ENCODE measurements at regions not wholly inside any gene's neighbourhood (a gene's known extent, or its start where the extent isn't known, plus 50 kb on each side); places are given as distances from the start of the nearest gene placed in this dataset.

DNA sequence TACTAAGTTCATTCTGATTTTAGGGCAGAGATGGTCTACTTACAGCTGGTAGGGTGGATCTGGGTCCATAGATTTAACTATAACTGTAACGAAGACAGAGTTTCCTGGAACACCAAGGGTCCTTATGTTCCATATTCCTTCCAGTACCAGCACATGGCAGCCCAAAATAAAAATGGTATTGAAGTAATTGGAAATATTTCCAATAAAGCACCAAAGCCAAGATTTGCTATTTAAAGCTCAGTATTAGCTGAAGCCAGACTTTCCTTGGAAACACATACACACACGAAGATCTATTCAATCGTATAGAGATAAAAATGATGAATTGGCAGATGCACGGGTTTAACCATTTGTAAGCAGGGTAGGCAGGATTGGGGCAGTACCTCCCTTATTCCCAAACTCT lies 289.1 kb upstream of the SORCS1 start:
- H3K4me1 Mint-ChIP-seq = no peaks in the 10 kb centered on the region
- H3K27ac Mint-ChIP-seq (ENCODE audit: unreplicated experiment) = no peak overlapping the region
- H3K9me3 Mint-ChIP-seq = no peaks in the 10 kb centered on the region
- no peaks in the 10 kb centered on the region for H3K36me3 Mint-ChIP-seq (ENCODE audit: low read depth)
- DNase-seq (ENCODE audit: low read depth, low spot score) = no peak
- no peak for TF ChIP-seq CTCF (conservative IDR thresholded peaks at IDR 0.05)
- H3K4me3 Mint-ChIP-seq = no peak overlapping the region
- H3K27me3 Mint-ChIP-seq (ENCODE audit: low read depth) = no peaks in the 10 kb centered on the region

GRCh38 chr10:107451047-107451446 lies 286.5 kb upstream of the SORCS1 start:
- no peaks in the 10 kb centered on the region for H3K4me1 Mint-ChIP-seq
- H3K4me3 Mint-ChIP-seq = no peak overlapping the region
- DNase-seq (ENCODE audit: low read depth, low spot score) = no peak
- TF ChIP-seq CTCF (conservative IDR thresholded peaks at IDR 0.05) = no peak
- H3K27me3 Mint-ChIP-seq (ENCODE audit: low read depth) = no peaks in the 10 kb centered on the region
- no peak overlapping the region for H3K27ac Mint-ChIP-seq (ENCODE audit: unreplicated experiment)
- H3K36me3 Mint-ChIP-seq (ENCODE audit: low read depth) = no peaks in the 10 kb centered on the region
- no peaks in the 10 kb centered on the region for H3K9me3 Mint-ChIP-seq

GRCh38 chr10:107450056-107450455 lies 285.6 kb upstream of the SORCS1 start:
- Mint-ChIP-seq H3K27ac (ENCODE audit: unreplicated experiment) (no peak overlapping the region), H3K9me3 (no peaks in the 10 kb centered on the region), H3K4me1 (no peaks in the 10 kb centered on the region), H3K36me3 (ENCODE audit: low read depth) (no peaks in the 10 kb centered on the region), H3K4me3 (no peak overlapping the region), H3K27me3 (ENCODE audit: low read depth) (no peaks in the 10 kb centered on the region)
- no peak for DNase-seq (ENCODE audit: low read depth, low spot score)
- no peak for TF ChIP-seq CTCF (conservative IDR thresholded peaks at IDR 0.05)

DNA sequence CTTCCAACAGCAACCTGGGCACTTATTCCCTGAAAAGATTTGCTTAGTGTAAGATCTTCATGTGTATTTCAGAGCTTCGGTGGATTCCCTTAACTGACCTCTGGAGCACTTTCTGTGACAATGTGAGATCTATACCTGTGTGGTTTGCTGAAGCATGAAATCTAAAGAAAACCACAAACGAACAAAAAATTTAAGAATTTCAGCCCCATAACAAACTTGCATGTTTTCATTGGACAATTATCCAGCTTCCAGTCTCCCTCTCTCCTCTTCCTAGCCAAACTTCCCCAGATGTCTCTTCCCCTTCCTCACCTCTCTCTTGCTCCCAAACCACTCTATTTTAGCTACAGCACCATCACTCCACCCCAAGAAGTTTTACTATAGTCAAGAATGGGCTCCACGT lies 279.9 kb upstream of the SORCS1 start:
- H3K4me3 Mint-ChIP-seq = no peak overlapping the region

GRCh38 chr10:107443813-107444212 lies 279.3 kb upstream of the SORCS1 start:
- H3K4me1 Mint-ChIP-seq = peaks cover 5% of the 10 kb centered on the region
- no peaks in the 10 kb centered on the region for H3K27me3 Mint-ChIP-seq (ENCODE audit: low read depth)

More for the DNA sequence above, 279.9 kb upstream of the SORCS1 start:
- Mint-ChIP-seq H3K27ac (ENCODE audit: unreplicated experiment) (no peak overlapping the region), H3K9me3 (peaks cover 5% of the 10 kb centered on the region), H3K27me3 (ENCODE audit: low read depth) (no peaks in the 10 kb centered on the region), H3K36me3 (ENCODE audit: low read depth) (no peaks in the 10 kb centered on the region), H3K4me1 (peaks cover 5% of the 10 kb centered on the region)
- TF ChIP-seq CTCF (conservative IDR thresholded peaks at IDR 0.05) = no peak
- no peak for DNase-seq (ENCODE audit: low read depth, low spot score)

More at GRCh38 chr10:107443813-107444212, 279.3 kb upstream of the SORCS1 start:
- Mint-ChIP-seq H3K27ac (ENCODE audit: unreplicated experiment) (no peak overlapping the region), H3K36me3 (ENCODE audit: low read depth) (no peaks in the 10 kb centered on the region), H3K4me3 (no peak overlapping the region), H3K9me3 (peaks cover 5% of the 10 kb centered on the region)
- DNase-seq (ENCODE audit: low read depth, low spot score) = no peak
- TF ChIP-seq CTCF (conservative IDR thresholded peaks at IDR 0.05) = no peak

Data from neural crest cell (in vitro differentiated cells).